ENCODE measurements at regions not wholly inside any gene's neighbourhood (a gene's known extent, or its start where the extent isn't known, plus 50 kb on each side); places are given as distances from the start of the nearest gene placed in this dataset.

- TF ChIP-seq POLR2A (IDR thresholded peaks at IDR 0.05) = no peak
- TF ChIP-seq CTCF (IDR thresholded peaks at IDR 0.05) = no peak
Observed at GRCh38 chr3:34300621-34301020, 502.2 kb downstream of the PDCD6IP start.

Data from esophagus squamous epithelium (tissue), 4 donors.